Dedifferentiated amniotic fluid mesenchymal stem cell (primary cell): ENCODE measurements at regions not wholly inside any gene's neighbourhood (a gene's known extent, or its start where the extent isn't known, plus 50 kb on each side); places are given as distances from the start of the nearest gene placed in this dataset.
A peak's percentile ranks its signal among the peaks of the same experiment; 100 is the strongest.

Experiments
- DNase-seq: peaks from one replicate; pipeline ENCODE4 v3.0.0-alpha.2; 2016; ENCODE audit errors: extremely low spot score

- no peak for DNase-seq
Observed at GRCh38 chr18:42137693-42138375, 182.8 kb downstream of the PIK3C3 start.

GRCh38 chr18:42141439-42141838 is 186.4 kb downstream of the PIK3C3 start:
- no peak for DNase-seq

DNA sequence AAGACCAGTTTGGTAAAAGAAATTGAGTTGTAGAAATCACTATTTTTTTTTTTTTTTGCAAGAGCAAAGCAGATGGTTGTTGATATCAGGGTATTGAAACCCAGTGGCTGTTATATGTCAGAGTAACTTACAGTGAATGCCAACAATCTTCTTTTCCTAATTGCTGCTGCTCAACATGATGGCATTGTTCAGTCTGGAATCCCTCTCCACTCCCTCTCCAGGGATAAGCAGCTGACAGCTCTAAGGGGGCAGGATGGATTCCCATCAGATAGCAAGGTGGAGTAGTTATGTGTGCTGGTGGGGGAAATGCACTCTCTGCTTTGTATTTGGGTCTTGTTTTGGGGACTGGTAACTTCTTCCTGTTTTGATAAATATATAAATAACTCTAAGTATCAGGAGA is 200.0 kb downstream of the PIK3C3 start:
- no peak for DNase-seq

- no peak for DNase-seq
Observed at GRCh38 chr18:42156281-42156680, 201.2 kb downstream of the PIK3C3 start.

GRCh38 chr18:42157420-42157819 is 202.4 kb downstream of the PIK3C3 start:
- no peak for DNase-seq

- DNase-seq, result no peak
Observed at GRCh38 chr18:42157878-42158277, 202.8 kb downstream of the PIK3C3 start.

- DNase-seq, result no peak
Observed at GRCh38 chr18:42159146-42159545, 204.1 kb downstream of the PIK3C3 start.

DNA sequence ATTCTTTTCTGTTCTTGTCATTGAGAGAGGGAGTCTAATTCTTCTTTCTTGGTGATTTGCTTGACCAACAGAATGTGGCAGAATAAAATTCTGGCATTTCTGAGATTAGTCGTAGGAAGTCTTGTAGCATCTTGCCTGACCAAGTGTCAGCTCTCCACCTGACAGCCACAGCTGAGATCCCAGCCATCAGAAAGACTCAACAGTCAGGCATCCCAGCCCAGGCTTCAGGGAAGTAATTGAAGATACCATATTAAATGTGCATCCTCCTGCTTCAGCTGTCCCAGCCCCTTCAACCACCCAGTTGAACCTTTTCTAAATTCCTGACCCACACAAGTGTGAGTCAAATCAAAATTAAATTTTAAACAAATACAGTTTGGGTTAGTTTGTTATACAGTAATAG is 208.3 kb downstream of the PIK3C3 start:
- DNase-seq, result no peak

DNA sequence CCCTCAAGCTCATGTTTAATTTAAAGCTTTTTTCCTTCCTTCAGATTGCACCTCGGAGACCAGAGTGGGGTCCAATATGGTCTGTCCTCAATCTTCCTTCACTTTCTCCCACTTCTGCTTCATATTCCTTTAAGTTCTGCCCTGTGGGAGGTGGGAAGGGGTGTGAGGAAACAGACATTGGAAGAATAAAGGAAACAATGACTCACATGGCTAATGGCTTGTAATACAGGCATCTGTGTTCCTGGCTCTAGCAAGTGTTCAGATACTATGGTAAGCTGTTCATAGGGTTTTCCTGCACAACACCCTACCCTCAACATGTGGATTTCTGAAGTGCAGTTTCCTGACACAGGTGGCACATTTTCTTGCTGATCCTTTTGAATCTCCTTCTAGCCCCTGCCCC is 209.5 kb downstream of the PIK3C3 start:
- DNase-seq, result no peak

- DNase-seq, result no peak
Observed at GRCh38 chr18:42165922-42166513, 211.0 kb downstream of the PIK3C3 start.

- no peak for DNase-seq
Observed at GRCh38 chr18:42168487-42168886, 213.5 kb downstream of the PIK3C3 start.

- no peak for DNase-seq
Observed at GRCh38 chr18:42168907-42169306, 213.9 kb downstream of the PIK3C3 start.

DNA sequence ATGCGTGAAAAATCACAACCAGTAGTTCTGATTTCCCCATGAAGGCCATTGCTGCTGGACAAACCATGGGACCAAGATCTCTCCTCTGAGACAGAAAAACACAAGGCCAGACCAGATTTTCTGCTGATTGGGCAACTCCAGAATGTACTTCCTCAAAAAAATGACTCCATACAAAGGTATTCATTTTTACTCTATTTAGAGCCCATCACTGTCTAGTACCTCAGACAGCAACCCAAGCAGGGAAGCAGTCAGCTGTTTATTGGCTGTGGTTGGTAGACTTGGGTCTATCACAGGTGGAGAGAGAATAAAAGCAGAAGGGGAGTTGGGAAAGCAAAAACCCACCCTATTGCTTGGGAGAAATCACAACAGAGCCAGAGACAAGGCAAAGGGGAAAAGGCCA is 219.9 kb downstream of the PIK3C3 start:
- no peak for DNase-seq

- no peak for DNase-seq
Observed at GRCh38 chr18:42176599-42176998, 221.6 kb downstream of the PIK3C3 start.

- DNase-seq, result no peak
Observed at GRCh38 chr18:42177390-42177789, 222.4 kb downstream of the PIK3C3 start.

DNA sequence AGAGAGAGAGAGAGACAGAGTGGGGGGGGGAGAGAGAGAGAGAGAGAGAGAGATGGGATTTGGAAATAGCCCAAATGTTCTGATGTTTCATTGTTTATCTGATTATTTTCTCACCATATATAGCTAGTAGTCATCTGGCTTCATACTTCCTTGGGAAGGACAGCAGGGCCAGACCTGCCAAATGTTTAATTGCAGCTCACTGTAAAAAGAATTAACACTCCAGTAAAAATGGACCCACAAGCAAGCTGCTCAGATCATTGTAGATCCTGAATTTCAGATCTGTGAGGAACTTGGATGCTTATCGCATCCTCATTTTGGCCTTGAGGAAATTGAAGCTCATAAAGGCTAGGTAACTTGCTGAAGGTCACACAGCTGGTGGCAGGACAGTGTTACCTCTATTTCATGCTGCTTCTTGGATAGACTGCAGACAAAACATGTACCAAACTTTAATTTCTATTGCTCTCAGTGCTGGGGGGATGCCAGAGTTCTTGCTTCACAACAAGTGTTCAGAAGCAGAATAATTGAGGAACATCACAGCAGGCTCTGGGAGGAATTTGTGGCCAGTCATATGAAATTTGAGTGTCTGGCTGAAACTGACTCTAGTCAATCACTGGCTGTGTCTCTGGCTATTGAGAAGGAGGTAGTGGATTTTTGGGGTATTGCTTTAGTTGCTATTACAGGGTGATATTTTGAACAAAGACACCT is 223.5 kb downstream of the PIK3C3 start:
- DNase-seq, result no peak

- DNase-seq, result no peak
Observed at GRCh38 chr18:42179542-42180121, 224.6 kb downstream of the PIK3C3 start.

- no peak for DNase-seq
Observed at GRCh38 chr18:42181474-42181873, 226.4 kb downstream of the PIK3C3 start.

- DNase-seq, result peak; percentile 66
Observed at GRCh38 chr18:42182728-42183700, 228.0 kb downstream of the PIK3C3 start.

DNA sequence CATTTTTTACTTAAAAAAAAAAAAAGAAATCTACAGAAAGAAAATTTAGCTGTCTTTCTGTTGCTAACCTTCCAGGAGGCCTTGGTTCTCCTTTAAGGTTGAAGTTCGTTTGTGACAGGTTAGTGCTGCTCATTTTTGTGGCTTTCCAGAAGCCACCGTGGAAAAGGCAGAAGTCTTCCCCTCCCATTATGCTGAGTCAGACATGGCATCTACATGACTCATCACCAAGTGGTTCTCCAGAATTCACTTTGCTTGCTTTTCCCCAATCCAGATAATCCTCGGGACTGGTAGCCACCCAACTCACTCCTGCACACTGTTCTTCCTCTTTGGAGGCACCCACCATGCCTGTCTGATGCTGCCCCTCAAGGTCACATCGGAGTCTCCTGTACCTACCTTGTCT is 228.7 kb downstream of the PIK3C3 start:
- peak; percentile 62 for DNase-seq

GRCh38 chr18:42184685-42185477 is 229.8 kb downstream of the PIK3C3 start:
- DNase-seq, result no peak
